GM23248 (cell line): ENCODE measurements at regions not wholly inside any gene's neighbourhood (a gene's known extent, or its start where the extent isn't known, plus 50 kb on each side); places are given as distances from the start of the nearest gene placed in this dataset.
A peak's percentile ranks its signal among the peaks of the same experiment; 100 is the strongest.

Experiments
- DNase-seq: peaks from one replicate; pipeline ENCODE4 v3.0.0-alpha.2; 2015
- H2AFZ ChIP-seq: fragments of 200-600 bp; sonication (generic); 2 replicates; pipeline ENCODE4 v1.6.1; 2016; ENCODE audit warnings: antibody characterized with exemption
- H3F3A ChIP-seq: fragments of 200-600 bp; sonication (generic); 2 replicates; pipeline ENCODE4 v1.6.1; 2016; ENCODE audit warnings: mild to moderate bottlenecking, antibody characterized with exemption, mixed run types; ENCODE audit not compliant: insufficient read depth
- H3K27ac ChIP-seq: fragments of 200-600 bp; sonication (generic); 2 replicates; pipeline ENCODE4 v1.5.1; 2016; ENCODE audit warnings: mild to moderate bottlenecking
- H3K27me3 ChIP-seq: fragments of 200-600 bp; sonication (generic); replicated peaks from 2 replicates; pipeline ENCODE4 v1.6.1; 2016; ENCODE audit warnings: mild to moderate bottlenecking; ENCODE audit not compliant: insufficient read depth
- H3K36me3 ChIP-seq: fragments of 200-600 bp; sonication (generic); 2 replicates; pipeline ENCODE4 v1.6.1; 2016; ENCODE audit warnings: low read depth, mild to moderate bottlenecking
- H3K4me1 ChIP-seq: fragments of 200-600 bp; sonication (generic); 2 replicates; pipeline ENCODE4 v1.6.1; 2016; ENCODE audit warnings: mild to moderate bottlenecking; ENCODE audit not compliant: insufficient read depth
- H3K4me2 ChIP-seq: fragments of 200-600 bp; sonication (generic); one replicate; pipeline ENCODE4 v1.6.1; 2016; ENCODE audit warnings: mild to moderate bottlenecking; ENCODE audit not compliant: unreplicated experiment
- H3K4me3 ChIP-seq: fragments of 200-600 bp; sonication (generic); 2 replicates; pipeline ENCODE4 v1.5.1; 2016; ENCODE audit warnings: mild to moderate bottlenecking
- H3K79me2 ChIP-seq: fragments of 200-600 bp; sonication (generic); 2 replicates; pipeline ENCODE4 v1.6.1; 2016; ENCODE audit warnings: mild to moderate bottlenecking; ENCODE audit not compliant: insufficient read depth
- H3K9ac ChIP-seq: fragments of 200-600 bp; sonication (generic); 2 replicates; pipeline ENCODE4 v1.6.1; 2016; ENCODE audit warnings: mild to moderate bottlenecking
- H3K9me2 ChIP-seq: fragments of 200-600 bp; sonication (generic); 2 replicates; pipeline ENCODE4 v1.6.1; 2016; ENCODE audit warnings: mixed run types, mild to moderate bottlenecking, moderate library complexity; ENCODE audit not compliant: insufficient read depth
- H3K9me3 ChIP-seq: fragments of 200-600 bp; sonication (generic); one replicate; pipeline ENCODE4 v1.6.1; 2017; ENCODE audit warnings: low read depth
- H4K20me1 ChIP-seq: fragments of 200-600 bp; sonication (generic); 2 replicates; pipeline ENCODE4 v1.6.0; 2016; ENCODE audit not compliant: insufficient read depth
- EZH2 ChIP-seq: fragments of 200-600 bp; sonication (generic); IDR thresholded peaks from 2 replicates; pipeline ENCODE4 v1.6.1; 2018; ENCODE audit warnings: antibody characterized with exemption, mild to moderate bottlenecking; ENCODE audit not compliant: insufficient read depth, poor library complexity, severe bottlenecking
- EZH2phosphoT487 ChIP-seq: fragments of 200-600 bp; sonication (generic); IDR thresholded peaks from 2 replicates; pipeline ENCODE4 v1.6.1; 2018; ENCODE audit warnings: antibody characterized with exemption, moderate library complexity, mild to moderate bottlenecking, low read depth; ENCODE audit not compliant: insufficient read depth
- WGBS, 2 experiments: methylation state at CpG; one replicate each; pipeline ENCODE4 v1.1.6; 2015 to 2017; ENCODE audit warnings: low lambda C conversion rate in 2 of 2, low coverage in 1 of 2; ENCODE audit errors: missing lambda C conversion rate in 2 of 2; 5-methylcytosine and 5-hydroxymethylcytosine counted together
- in situ Hi-C: fragments of 300-500 bp; cut with MboI; formaldehyde crosslinking; loops from 2 replicates; pipeline ENCODE4 v1.15.0; 2020

DNA sequence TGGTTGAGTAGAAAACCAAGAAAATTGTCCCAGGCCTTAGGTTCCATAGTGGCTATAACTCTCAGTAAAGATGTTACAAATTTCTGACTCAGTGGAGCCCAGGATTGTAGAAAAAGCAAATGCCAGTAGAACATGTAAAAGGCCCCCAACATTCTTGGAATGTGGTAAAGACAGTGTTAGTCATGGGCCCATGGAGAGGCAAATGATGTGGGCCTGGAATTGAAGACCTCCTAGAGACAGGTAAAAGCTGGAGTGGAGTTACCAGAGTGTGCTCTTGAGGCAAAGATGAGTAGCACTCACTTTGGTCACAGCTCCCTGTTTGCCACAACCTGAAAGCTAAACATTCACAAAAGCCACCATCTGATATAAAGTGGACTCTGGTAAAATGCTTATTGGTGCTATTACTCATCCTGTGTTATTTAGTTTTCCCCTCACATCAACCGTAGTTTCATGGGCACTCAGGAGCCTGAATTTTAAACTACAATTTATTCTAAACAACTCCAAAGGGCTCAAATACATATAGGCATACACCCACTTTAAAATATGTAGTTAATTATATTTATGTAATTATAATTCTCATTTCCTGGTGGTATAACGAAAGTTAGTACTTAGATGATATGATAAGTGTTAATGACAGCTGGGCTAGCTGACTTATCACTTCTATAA lies 359.6 kb upstream of the NECTIN3 start:
- no peaks in the 10 kb centered on the region for H3K4me1 ChIP-seq
- H3K9me2 ChIP-seq: no peaks in the 10 kb centered on the region
- H3K27ac ChIP-seq: no peak overlapping the region
- H2AFZ ChIP-seq: no peak overlapping the region
- H3K9me3 ChIP-seq: no peaks in the 10 kb centered on the region
- no peaks in the 10 kb centered on the region for H4K20me1 ChIP-seq
- TF ChIP-seq EZH2phosphoT487: no peak
- TF ChIP-seq EZH2: no peak
- no peak overlapping the region for H3K4me3 ChIP-seq
- H3K79me2 ChIP-seq: no peaks in the 10 kb centered on the region
- peak; percentile 6 for DNase-seq
- in situ Hi-C loops: no loop called here
- no peak overlapping the region for H3K9ac ChIP-seq
- 66 to 68% methylated on average over 2 of the region's 2 CpGs for WGBS, 2 experiments
- no peaks in the 10 kb centered on the region for H3K27me3 ChIP-seq
- no peaks in the 10 kb centered on the region for H3F3A ChIP-seq
- H3K36me3 ChIP-seq: no peaks in the 10 kb centered on the region
- no peak overlapping the region for H3K4me2 ChIP-seq

DNA sequence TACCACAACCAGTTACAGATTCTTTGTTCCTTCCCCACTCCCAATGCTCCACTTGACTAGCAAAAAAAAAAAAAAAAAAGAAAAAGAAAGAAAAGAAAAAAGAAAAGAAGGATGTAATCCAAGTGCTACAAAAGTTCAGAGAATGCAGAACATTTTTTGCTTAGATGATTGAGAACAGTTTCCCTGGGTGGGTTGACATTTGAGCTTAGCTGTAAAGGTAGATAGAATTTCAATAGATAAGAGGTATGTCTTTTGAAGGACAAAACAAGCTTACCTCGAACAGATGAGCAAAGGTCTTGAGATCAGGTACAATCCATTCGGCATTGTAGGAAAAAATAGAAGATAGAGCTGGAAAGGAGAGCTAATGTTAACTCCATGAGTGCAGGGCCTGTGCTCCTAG lies 344.6 kb upstream of the NECTIN3 start:
- no peak overlapping the region for H3K27ac ChIP-seq
- no peaks in the 10 kb centered on the region for H3K79me2 ChIP-seq
- H4K20me1 ChIP-seq: no peaks in the 10 kb centered on the region
- H3K4me2 ChIP-seq: no peak overlapping the region
- H3K4me3 ChIP-seq: no peak overlapping the region
- no peaks in the 10 kb centered on the region for H3F3A ChIP-seq
- no peaks in the 10 kb centered on the region for H3K4me1 ChIP-seq
- in situ Hi-C loops: no loop called here
- H3K27me3 ChIP-seq: no peaks in the 10 kb centered on the region
- no peak for TF ChIP-seq EZH2
- TF ChIP-seq EZH2phosphoT487: no peak
- no peak for DNase-seq
- no peaks in the 10 kb centered on the region for H3K36me3 ChIP-seq
- H3K9me3 ChIP-seq: no peaks in the 10 kb centered on the region
- WGBS, 2 experiments: 88 to 90% methylated on average over 2 of the region's 2 CpGs
- H3K9me2 ChIP-seq: no peaks in the 10 kb centered on the region
- no peak overlapping the region for H3K9ac ChIP-seq
- no peak overlapping the region for H2AFZ ChIP-seq

DNA sequence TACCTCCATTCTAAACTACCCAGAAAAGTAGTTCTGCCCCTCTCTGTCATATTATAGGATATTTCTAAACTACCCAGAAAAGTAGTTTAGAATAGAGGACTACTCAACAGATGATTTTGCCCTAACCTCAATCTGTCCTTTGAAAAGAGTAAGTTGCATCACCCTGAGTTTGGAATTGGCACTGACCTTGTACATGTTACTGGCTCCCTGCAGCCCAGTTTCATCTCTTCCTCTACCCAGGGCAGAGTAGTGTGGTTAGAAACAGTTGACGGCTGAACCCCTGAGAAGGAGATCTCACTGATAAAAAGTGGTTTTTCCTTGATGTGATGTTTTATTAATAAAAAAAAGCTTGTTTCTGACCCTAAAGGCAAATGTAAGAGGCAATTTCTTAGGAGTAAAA lies 340.5 kb upstream of the NECTIN3 start:
- Histone ChIP-seq H3F3A (no peaks in the 10 kb centered on the region), H3K27ac (no peak overlapping the region), H3K4me3 (no peak overlapping the region), H2AFZ (no peak overlapping the region; the same call in 1 of the 2 replicates), H4K20me1 (no peaks in the 10 kb centered on the region), H3K9me2 (no peaks in the 10 kb centered on the region), H3K36me3 (no peaks in the 10 kb centered on the region), H3K4me2 (no peak overlapping the region), H3K27me3 (no peaks in the 10 kb centered on the region), H3K4me1 (no peaks in the 10 kb centered on the region), H3K79me2 (no peaks in the 10 kb centered on the region), H3K9me3 (no peaks in the 10 kb centered on the region), H3K9ac (no peak overlapping the region)
- no peak for TF ChIP-seq EZH2
- no peak for TF ChIP-seq EZH2phosphoT487
- in situ Hi-C loops: no loop called here
- DNase-seq: no peak
- WGBS, 2 experiments: 95 to 96% methylated on average over 1 of the region's 1 CpG

GRCh38 chr3:110732420-110732819 lies 339.2 kb upstream of the NECTIN3 start:
- Histone ChIP-seq H3K4me1 (no peaks in the 10 kb centered on the region), H2AFZ (no peak overlapping the region), H3K36me3 (no peaks in the 10 kb centered on the region), H3K9ac (no peak overlapping the region), H3K9me3 (no peaks in the 10 kb centered on the region), H3K27ac (no peak overlapping the region), H3F3A (no peaks in the 10 kb centered on the region), H3K4me2 (no peak overlapping the region), H3K4me3 (no peak overlapping the region), H3K9me2 (no peaks in the 10 kb centered on the region), H3K27me3 (no peaks in the 10 kb centered on the region), H4K20me1 (no peaks in the 10 kb centered on the region), H3K79me2 (no peaks in the 10 kb centered on the region)
- 54 to 61% methylated on average over 4 of the region's 4 CpGs for WGBS, 2 experiments
- no peak for DNase-seq
- in situ Hi-C loops: no loop called here
- TF ChIP-seq EZH2: no peak
- no peak for TF ChIP-seq EZH2phosphoT487
